Panc1 (cell line): ENCODE measurements at regions not wholly inside any gene's neighbourhood (a gene's known extent, or its start where the extent isn't known, plus 50 kb on each side); places are given as distances from the start of the nearest gene placed in this dataset.

Experiments
- CTCF ChIP-seq: fragments of 450-650 bp; IDR thresholded peaks from 2 replicates; pipeline ENCODE4 v1.5.1; 2017; ENCODE audit warnings: mild to moderate bottlenecking
- POLR2AphosphoS5 ChIP-seq: IDR thresholded peaks from 2 replicates; pipeline ENCODE4 v1.6.1; 2012; ENCODE audit warnings: mild to moderate bottlenecking, low read depth, low read length, moderate library complexity
- REST ChIP-seq, 2 experiments: IDR thresholded peaks; 2 replicates each; pipeline ENCODE4 v1.6.1; 2011 to 2012; ENCODE audit warnings: low read depth in 2 of 2, control low read depth in 1 of 2, low read length in 1 of 2, mild to moderate bottlenecking in 1 of 2, moderate library complexity in 1 of 2; ENCODE audit not compliant: insufficient read depth in 1 of 2
- SIN3A ChIP-seq: IDR thresholded peaks from 2 replicates; pipeline ENCODE4 v1.6.1; 2012; ENCODE audit warnings: low read depth, mild to moderate bottlenecking, low read length, moderate library complexity, borderline replicate concordance; ENCODE audit not compliant: insufficient read depth
- TCF7L2 ChIP-seq: IDR thresholded peaks from 2 replicates; pipeline ENCODE4 v1.6.1; 2011; ENCODE audit warnings: mild to moderate bottlenecking, low read depth, low read length, inconsistent platforms

- TF ChIP-seq CTCF, result no peak
- no peak for TF ChIP-seq REST (IDR thresholded peaks at IDR 0.05; ENCODE audit: insufficient read depth in 1 of 2, low read depth in 2 of 2, low read length in 1 of 2)
- no peak for TF ChIP-seq POLR2AphosphoS5
- TF ChIP-seq TCF7L2, result no peak
- no peak for TF ChIP-seq SIN3A
Observed at GRCh38 chr2:129799036-129799958, 180.2 kb upstream of the RAB6C start.
